Activated T-helper 2 cell treated with anti-CD3 and anti-CD28 coated beads, Interferon-gamma antibody, Interleukin-2, Interleukin-4, amounts not matched to agents 10 μg/mL and 5 μg/mL and 100 μg/mL, durations not matched to agents 14 hours and 24 hours and 36 hours (primary cell): ENCODE measurements at regions not wholly inside any gene's neighbourhood (a gene's known extent, or its start where the extent isn't known, plus 50 kb on each side); places are given as distances from the start of the nearest gene placed in this dataset.

Experiments used
- DNase-seq: peaks from one replicate; pipeline ENCODE4 v3.0.0; 2021; ENCODE audit warnings: low spot score
- H3K27ac Mint-ChIP-seq: one replicate; pipeline ENCODE4 v1.8.0; 2021; ENCODE audit warnings: mixed read lengths
- H3K27me3 Mint-ChIP-seq: one replicate; pipeline ENCODE4 v1.8.0; 2021; ENCODE audit warnings: low read depth, mixed read lengths
- H3K36me3 Mint-ChIP-seq: one replicate; pipeline ENCODE4 v1.8.0; 2021; ENCODE audit warnings: low read depth, mixed read lengths
- H3K4me1 Mint-ChIP-seq: one replicate; pipeline ENCODE4 v1.8.0; 2021; ENCODE audit warnings: low read depth, mixed read lengths
- H3K4me3 Mint-ChIP-seq: one replicate; pipeline ENCODE4 v1.8.0; 2021; ENCODE audit warnings: low read depth, mild to moderate bottlenecking, moderate library complexity, mixed read lengths
- H3K9me3 Mint-ChIP-seq: one replicate; pipeline ENCODE4 v1.8.0; 2021; ENCODE audit warnings: mixed read lengths
- intact Hi-C: fragments of 100-400 bp; cut with micrococcal nuclease; formaldehyde crosslinking; loops from one replicate; pipeline ENCODE4 v1.15.1; 2023

GRCh38 chr5:159781626-159782157, 134.6 kb upstream of the ADRA1B start:
- H3K4me3 Mint-ChIP-seq = no peak overlapping the region
- intact Hi-C loops = no loop called here

DNA sequence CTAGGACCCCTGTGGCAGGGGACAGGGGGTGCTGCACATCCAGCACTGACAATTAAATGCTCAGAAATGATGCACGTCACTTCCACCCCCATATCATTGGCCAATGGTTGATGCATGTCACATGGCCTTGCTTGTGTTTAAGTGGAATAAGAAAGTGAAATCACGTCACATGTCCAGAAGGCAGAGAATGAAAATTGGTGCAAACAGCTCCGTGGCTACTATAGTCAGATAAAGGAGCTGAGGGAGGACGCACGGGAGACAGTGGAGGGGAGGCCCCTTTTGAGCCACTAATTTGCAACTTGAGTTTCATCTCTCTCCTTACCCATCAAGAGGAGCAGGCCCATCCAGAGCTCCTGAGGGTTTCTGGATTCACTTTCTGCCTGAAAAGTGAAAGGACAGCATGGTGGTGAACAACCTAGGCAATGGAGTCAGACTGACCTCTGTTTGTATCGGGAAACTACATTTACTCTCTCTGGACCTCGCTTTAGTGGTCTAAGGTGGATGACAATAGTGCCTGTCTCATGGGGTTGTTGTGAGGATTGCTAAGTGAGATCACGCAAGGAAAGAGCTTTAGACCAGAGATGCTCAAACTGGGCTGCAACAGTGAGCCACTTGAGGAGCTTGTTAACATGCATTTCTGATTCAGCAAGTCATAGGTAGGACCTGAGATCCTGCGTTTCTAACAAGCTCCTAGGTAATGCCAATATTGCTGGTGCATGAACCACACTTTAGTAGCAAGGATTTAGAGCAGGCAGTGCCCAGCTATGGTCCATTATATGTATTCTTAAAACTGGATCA, 133.9 kb upstream of the ADRA1B start:
- intact Hi-C loops = no loop called here
- Mint-ChIP-seq H3K4me3 (no peak overlapping the region), H3K36me3 (no peaks in the 10 kb centered on the region), H3K27ac (no peak overlapping the region), H3K9me3 (peaks cover 15% of the 10 kb centered on the region), H3K27me3 (peaks cover 6% of the 10 kb centered on the region), H3K4me1 (peaks cover 40% of the 10 kb centered on the region)
- no peak for DNase-seq

More at GRCh38 chr5:159781626-159782157, 134.6 kb upstream of the ADRA1B start:
- no peak for DNase-seq
- H3K27ac Mint-ChIP-seq = no peak overlapping the region
- H3K27me3 Mint-ChIP-seq = peaks cover 5% of the 10 kb centered on the region
- H3K36me3 Mint-ChIP-seq = no peaks in the 10 kb centered on the region
- H3K9me3 Mint-ChIP-seq = peaks cover 15% of the 10 kb centered on the region
- peaks cover 44% of the 10 kb centered on the region for H3K4me1 Mint-ChIP-seq

DNA sequence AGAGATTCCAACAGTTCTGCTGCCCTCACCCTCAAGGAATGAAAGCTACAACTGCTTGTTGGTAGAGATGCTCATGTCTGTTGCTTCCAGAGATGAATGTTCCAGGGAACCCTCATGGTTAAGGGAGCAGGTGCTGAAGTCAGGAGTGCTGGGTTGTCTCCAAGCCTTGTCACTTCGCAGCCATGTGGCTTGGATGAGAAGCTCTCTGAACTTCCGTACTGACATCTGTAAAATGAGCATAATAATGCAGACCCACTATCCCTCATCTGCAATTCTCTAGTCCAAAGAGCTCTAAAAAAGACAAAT, 133.3 kb upstream of the ADRA1B start:
- peaks cover 40% of the 10 kb centered on the region for H3K4me1 Mint-ChIP-seq
- H3K4me3 Mint-ChIP-seq = no peak overlapping the region
- intact Hi-C loops = no loop called here
- H3K9me3 Mint-ChIP-seq = peaks cover 15% of the 10 kb centered on the region
- no peak for DNase-seq
- peaks cover 8% of the 10 kb centered on the region for H3K27me3 Mint-ChIP-seq
- no peaks in the 10 kb centered on the region for H3K36me3 Mint-ChIP-seq
- H3K27ac Mint-ChIP-seq = no peak overlapping the region

- peaks cover 8% of the 10 kb centered on the region for H3K27me3 Mint-ChIP-seq
- no peak overlapping the region for H3K27ac Mint-ChIP-seq
- no peaks in the 10 kb centered on the region for H3K36me3 Mint-ChIP-seq
- H3K4me3 Mint-ChIP-seq = no peak overlapping the region
- H3K9me3 Mint-ChIP-seq = peaks cover 10% of the 10 kb centered on the region
- intact Hi-C loops = no loop called here
- DNase-seq = no peak
- peaks cover 34% of the 10 kb centered on the region for H3K4me1 Mint-ChIP-seq
These were observed 132.5 kb upstream of the ADRA1B start for GRCh38 chr5:159783726-159784247.

- no peak for DNase-seq
- H3K9me3 Mint-ChIP-seq = peaks cover 9% of the 10 kb centered on the region
- H3K27me3 Mint-ChIP-seq = peaks cover 11% of the 10 kb centered on the region
- no peaks in the 10 kb centered on the region for H3K36me3 Mint-ChIP-seq
- H3K4me3 Mint-ChIP-seq = no peak overlapping the region
- intact Hi-C loops = loop anchor here (1.0 kb wide), 1 partner anchor 9 kb away; no protein-coding TSS in a partner anchor
- H3K4me1 Mint-ChIP-seq = peaks cover 28% of the 10 kb centered on the region
- no peak overlapping the region for H3K27ac Mint-ChIP-seq
These were observed 131.3 kb upstream of the ADRA1B start for GRCh38 chr5:159784993-159785392.

DNA sequence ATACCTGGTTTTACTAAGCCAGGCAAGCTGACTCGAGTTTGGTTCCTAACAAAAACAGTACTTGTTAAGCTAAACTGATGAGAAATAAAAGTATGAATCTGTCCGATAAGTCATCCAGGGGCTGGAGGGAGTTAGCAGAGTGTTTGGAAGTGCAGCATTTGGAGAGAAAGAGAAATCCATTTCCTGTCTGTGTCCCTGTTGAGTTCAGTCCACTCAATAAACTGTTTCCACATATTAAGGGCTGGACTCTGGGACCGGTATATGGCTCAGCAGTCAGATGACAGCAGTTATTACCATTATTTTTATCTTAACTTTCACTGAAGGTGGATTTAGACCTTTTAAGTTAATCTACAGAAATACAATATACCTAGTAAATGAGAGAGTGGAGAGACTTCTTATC, 130.6 kb upstream of the ADRA1B start:
- Mint-ChIP-seq H3K4me1 (peaks cover 25% of the 10 kb centered on the region), H3K27ac (no peak overlapping the region), H3K36me3 (no peaks in the 10 kb centered on the region), H3K4me3 (no peak overlapping the region), H3K9me3 (peaks cover 4% of the 10 kb centered on the region), H3K27me3 (peaks cover 11% of the 10 kb centered on the region)
- intact Hi-C loops = loop anchor here (1.0 kb wide), 1 partner anchor 9 kb away; no protein-coding TSS in a partner anchor
- DNase-seq = no peak

GRCh38 chr5:159786201-159786600, 130.1 kb upstream of the ADRA1B start:
- Mint-ChIP-seq H3K27me3 (peaks cover 11% of the 10 kb centered on the region), H3K9me3 (no peaks in the 10 kb centered on the region), H3K4me1 (peaks cover 25% of the 10 kb centered on the region), H3K36me3 (no peaks in the 10 kb centered on the region), H3K27ac (no peak overlapping the region), H3K4me3 (no peak overlapping the region)
- intact Hi-C loops = no loop called here
- no peak for DNase-seq

GRCh38 chr5:159786901-159787691, 129.2 kb upstream of the ADRA1B start:
- Mint-ChIP-seq H3K27me3 (peaks cover 11% of the 10 kb centered on the region), H3K9me3 (no peaks in the 10 kb centered on the region), H3K27ac (no peak overlapping the region), H3K36me3 (no peaks in the 10 kb centered on the region), H3K4me1 (peaks cover 23% of the 10 kb centered on the region), H3K4me3 (no peak overlapping the region)
- DNase-seq = no peak
- intact Hi-C loops = no loop called here

- intact Hi-C loops = no loop called here
- DNase-seq = no peak
- Mint-ChIP-seq H3K27me3 (peaks cover 11% of the 10 kb centered on the region), H3K4me1 (peaks cover 18% of the 10 kb centered on the region), H3K9me3 (no peaks in the 10 kb centered on the region), H3K27ac (no peak overlapping the region), H3K36me3 (no peaks in the 10 kb centered on the region), H3K4me3 (no peak overlapping the region)
These were observed 128.4 kb upstream of the ADRA1B start for GRCh38 chr5:159787837-159788236.

- H3K27ac Mint-ChIP-seq = no peak overlapping the region
- H3K9me3 Mint-ChIP-seq = no peaks in the 10 kb centered on the region
- no peaks in the 10 kb centered on the region for H3K36me3 Mint-ChIP-seq
- no peak overlapping the region for H3K4me3 Mint-ChIP-seq
- intact Hi-C loops = no loop called here
- no peak for DNase-seq
- peaks cover 12% of the 10 kb centered on the region for H3K4me1 Mint-ChIP-seq
- peaks cover 11% of the 10 kb centered on the region for H3K27me3 Mint-ChIP-seq
These were observed 127.4 kb upstream of the ADRA1B start for GRCh38 chr5:159788835-159789331.

GRCh38 chr5:159792180-159792579, 124.1 kb upstream of the ADRA1B start:
- H3K36me3 Mint-ChIP-seq = no peaks in the 10 kb centered on the region
- H3K27me3 Mint-ChIP-seq = peaks cover 5% of the 10 kb centered on the region
- intact Hi-C loops = no loop called here
- H3K4me1 Mint-ChIP-seq = no peaks in the 10 kb centered on the region
- no peak for DNase-seq
- H3K27ac Mint-ChIP-seq = no peak overlapping the region
- no peaks in the 10 kb centered on the region for H3K9me3 Mint-ChIP-seq
- H3K4me3 Mint-ChIP-seq = no peak overlapping the region

- Mint-ChIP-seq H3K4me3 (no peak overlapping the region), H3K27ac (no peak overlapping the region), H3K36me3 (no peaks in the 10 kb centered on the region), H3K9me3 (no peaks in the 10 kb centered on the region), H3K4me1 (no peaks in the 10 kb centered on the region), H3K27me3 (peaks cover 6% of the 10 kb centered on the region)
- intact Hi-C loops = no loop called here
- DNase-seq = no peak
These were observed 118.9 kb upstream of the ADRA1B start for GRCh38 chr5:159797261-159797970.
